ENCODE measurements at regions not wholly inside any gene's neighbourhood (a gene's known extent, or its start where the extent isn't known, plus 50 kb on each side); places are given as distances from the start of the nearest gene placed in this dataset.

DNA sequence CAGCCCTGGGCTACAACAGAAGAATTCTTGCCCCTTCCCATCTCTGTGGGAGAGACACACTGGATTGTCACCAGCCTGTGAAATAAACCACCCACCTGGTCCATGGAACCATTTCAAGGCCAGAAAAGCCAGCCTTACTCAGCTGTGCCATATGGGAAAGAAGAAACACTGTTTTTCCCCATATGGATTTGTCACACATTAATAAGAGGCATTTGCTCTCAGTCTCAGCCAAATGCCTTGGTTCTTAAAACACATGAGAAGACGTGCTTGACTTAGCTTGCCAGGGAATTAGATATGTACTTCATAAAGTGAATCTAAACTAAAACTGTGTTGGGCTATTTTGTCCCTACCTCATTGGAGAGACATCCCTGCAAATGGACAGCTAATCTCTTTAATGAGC is 308.6 kb upstream of the TNP1 start:
- Mint-ChIP-seq H3K27me3 (peaks cover 4% of the 10 kb centered on the region in 2 donors), H3K27ac (no peak overlapping the region), H3K4me1 (no peaks in the 10 kb centered on the region), H3K4me3 (no peak overlapping the region), H3K9me3 (peaks cover 3 to 7% (median 5%) of the 10 kb centered on the region in 3 donors), H3K36me3 (no peaks in the 10 kb centered on the region)
- ATAC-seq (replicated peaks in 1 of 4) (no peak), DNase-seq (no peak)
- Histone ChIP-seq H3K4me3 (ENCODE audit: control insufficient read depth in 1 of 2, extremely low read depth in 1 of 2, low read length in 1 of 2) (no peak overlapping the region), H3K4me1 (ENCODE audit: control insufficient read depth in 1 of 2, extremely low read depth in 1 of 2, insufficient read depth in 2 of 2, low read length in 2 of 2) (no peaks in the 10 kb centered on the region), H3K36me3 (ENCODE audit: control insufficient read depth in 2 of 2, extremely low read depth in 1 of 2, insufficient read depth in 1 of 2, low read length in 1 of 2) (no peaks in the 10 kb centered on the region), H3K9me3 (no peaks in the 10 kb centered on the region), H3K27ac (ENCODE audit: low read length) (no peak overlapping the region), H3K27me3 (replicated peaks in 1 of 2; ENCODE audit: control insufficient read depth in 2 of 2, extremely low read depth in 1 of 2, insufficient read depth in 2 of 2, low read length in 1 of 2) (peaks cover 0 to 2% of the 10 kb centered on the region in 2 experiments)
- no CpG with 5 or more reads among the region's 1 CpG for WGBS (ENCODE audit: insufficient coverage)
- CTCF ChIA-PET, result no interaction called here
- POLR2A ChIA-PET, result no interaction called here

DNA sequence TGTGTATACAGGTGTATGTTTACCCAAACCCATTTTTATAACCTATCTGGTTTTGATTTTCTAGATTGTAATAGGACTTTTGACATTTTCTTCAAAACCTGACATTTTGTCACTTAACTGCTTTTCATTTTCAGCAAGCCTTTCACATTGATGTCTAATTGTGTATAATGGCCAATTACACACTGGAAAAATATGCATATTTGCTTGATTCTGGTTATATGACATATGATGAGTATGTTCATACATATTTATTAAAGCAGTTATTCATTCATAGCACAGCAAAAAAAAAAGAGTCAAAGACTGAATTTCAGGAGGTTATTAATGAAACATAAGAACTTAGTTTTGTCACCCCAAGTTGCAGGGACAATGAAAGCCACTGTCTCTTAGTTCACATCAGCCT is 307.7 kb upstream of the TNP1 start:
- Mint-ChIP-seq H3K27me3 (peaks cover 4% of the 10 kb centered on the region in 2 donors), H3K9me3 (peaks cover 3 to 7% (median 5%) of the 10 kb centered on the region in 3 donors), H3K27ac (no peak overlapping the region), H3K4me1 (peaks cover 3 to 7% (median 4%) of the 10 kb centered on the region in 3 donors), H3K4me3 (no peak overlapping the region), H3K36me3 (no peaks in the 10 kb centered on the region)
- Histone ChIP-seq H3K27ac (ENCODE audit: low read length) (no peak overlapping the region), H3K36me3 (ENCODE audit: control insufficient read depth in 2 of 2, extremely low read depth in 1 of 2, insufficient read depth in 1 of 2, low read length in 1 of 2) (no peaks in the 10 kb centered on the region), H3K27me3 (replicated peaks in 1 of 2; ENCODE audit: control insufficient read depth in 2 of 2, extremely low read depth in 1 of 2, insufficient read depth in 2 of 2, low read length in 1 of 2) (peaks cover 0 to 2% of the 10 kb centered on the region in 2 experiments), H3K4me3 (ENCODE audit: control insufficient read depth in 1 of 2, extremely low read depth in 1 of 2, low read length in 1 of 2) (no peak overlapping the region), H3K4me1 (ENCODE audit: control insufficient read depth in 1 of 2, extremely low read depth in 1 of 2, insufficient read depth in 2 of 2, low read length in 2 of 2) (peaks cover 0 to 3% of the 10 kb centered on the region in 2 experiments), H3K9me3 (no peaks in the 10 kb centered on the region)
- no peak for DNase-seq
- ChIA-PET POLR2A (no interaction called here), CTCF (no interaction called here)
- ATAC-seq (replicated peaks in 1 of 4), result no peak

DNA sequence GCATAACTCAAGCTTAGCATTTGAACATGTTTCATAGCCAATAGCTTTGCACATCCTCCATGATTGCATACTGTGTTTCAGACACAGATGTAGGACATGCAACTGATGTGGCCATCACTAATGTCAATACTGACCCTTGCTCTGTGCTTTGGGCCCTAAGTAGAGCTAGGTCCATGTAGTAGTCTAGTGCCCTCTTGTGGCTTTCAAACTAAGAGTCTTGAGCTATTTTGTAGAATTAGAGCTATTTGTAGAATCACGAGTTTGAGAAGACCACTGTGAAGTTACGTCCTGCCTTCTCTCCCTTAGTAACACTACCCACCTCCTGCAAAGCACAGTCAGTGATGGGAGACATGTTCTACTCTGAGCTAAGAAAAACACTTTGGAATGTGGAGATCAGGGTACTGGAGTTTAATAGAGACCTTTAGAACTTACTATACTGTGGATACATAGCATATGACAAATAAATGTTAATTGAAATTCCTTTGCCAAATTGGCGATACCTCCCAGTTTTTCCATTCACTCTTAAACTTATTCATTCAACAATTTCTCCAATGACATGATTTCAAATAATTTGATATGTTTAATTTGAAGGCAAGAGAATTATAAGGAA is 306.5 kb upstream of the TNP1 start:
- POLR2A ChIA-PET, result interaction anchor here in 1 of 2 donors (0.6 kb wide), 1 partner anchor 19 kb away, joined by 3 read pairs; no protein-coding TSS in a partner anchor
- CTCF ChIA-PET, result interaction anchor here (0.6 to 1.0 kb wide), 3 partner anchors 12 to 479 kb away, joined by 3 to 4 read pairs (median 4); no protein-coding TSS in a partner anchor
- WGBS (ENCODE audit: insufficient coverage), result no CpG with 5 or more reads among the region's 3 CpGs

DNA sequence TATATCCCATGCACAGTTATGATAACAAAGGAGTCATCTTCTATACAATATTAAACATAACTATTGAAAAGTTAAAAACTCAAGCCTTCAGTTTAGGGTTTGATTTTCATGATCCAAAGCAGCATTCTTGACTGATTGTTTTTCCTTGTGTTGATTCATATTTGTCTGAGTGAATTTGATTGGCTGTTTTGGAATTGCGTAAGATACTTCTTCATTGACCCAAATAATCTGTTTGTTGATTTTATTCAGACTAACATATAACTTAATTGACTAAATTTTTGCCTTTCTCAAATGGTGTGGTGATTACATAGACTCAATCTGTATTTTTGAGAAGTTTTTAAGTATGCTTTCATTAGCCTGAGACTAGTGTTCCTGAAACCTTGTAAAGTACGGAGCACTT is 305.7 kb upstream of the TNP1 start:
- no peak overlapping the region for H3K4me3 Mint-ChIP-seq

More for the DNA sequence above, 306.5 kb upstream of the TNP1 start:
- peaks cover 14 to 19% (median 15%) of the 10 kb centered on the region in 3 donors for H3K4me1 Mint-ChIP-seq
- H3K4me1 ChIP-seq (ENCODE audit: control insufficient read depth in 1 of 2, extremely low read depth in 1 of 2, insufficient read depth in 2 of 2, low read length in 2 of 2), result peaks cover 3% of the 10 kb centered on the region in 2 experiments
- H3K27ac Mint-ChIP-seq, result no peak overlapping the region
- H3K27me3 Mint-ChIP-seq, result peaks cover 4 to 7% of the 10 kb centered on the region in 2 donors
- H3K27me3 ChIP-seq (replicated peaks in 1 of 2; ENCODE audit: control insufficient read depth in 2 of 2, extremely low read depth in 1 of 2, insufficient read depth in 2 of 2, low read length in 1 of 2), result peaks cover 0 to 2% of the 10 kb centered on the region in 2 experiments
- no peaks in the 10 kb centered on the region for H3K36me3 ChIP-seq (ENCODE audit: control insufficient read depth in 2 of 2, extremely low read depth in 1 of 2, insufficient read depth in 1 of 2, low read length in 1 of 2)
- DNase-seq (peak in 1 of 35 experiments; percentile 2), ATAC-seq (replicated peaks in 1 of 4) (no peak)
- no peak overlapping the region for H3K27ac ChIP-seq (ENCODE audit: low read length)
- H3K9me3 ChIP-seq, result no peaks in the 10 kb centered on the region
- no peak overlapping the region for H3K4me3 ChIP-seq (ENCODE audit: control insufficient read depth in 1 of 2, extremely low read depth in 1 of 2, low read length in 1 of 2)
- H3K4me3 Mint-ChIP-seq, result no peak overlapping the region
- H3K36me3 Mint-ChIP-seq, result no peaks in the 10 kb centered on the region
- peaks cover 3 to 5% (median 4%) of the 10 kb centered on the region in 3 donors for H3K9me3 Mint-ChIP-seq

DNA sequence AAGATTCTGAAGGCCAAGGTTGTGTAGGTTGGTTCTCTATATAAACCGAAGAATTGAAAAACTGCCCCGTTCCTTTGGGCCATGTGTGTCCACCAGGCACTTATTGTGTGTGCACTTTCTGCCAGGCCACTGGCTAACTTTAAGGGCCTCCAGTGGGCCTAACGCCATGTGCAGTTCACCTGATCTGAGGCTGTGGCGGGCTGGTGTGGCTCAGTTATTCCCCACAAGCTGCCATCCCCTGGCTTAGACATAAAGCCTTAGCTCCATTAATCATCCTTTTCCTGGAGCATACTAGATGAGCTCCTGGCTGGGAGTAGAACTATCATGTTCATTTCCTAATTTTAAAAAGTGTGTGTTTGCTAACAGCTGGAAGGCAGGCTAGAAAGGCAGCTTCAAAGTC is 304.1 kb upstream of the TNP1 start:
- H3K27me3 Mint-ChIP-seq, result peaks cover 3 to 8% of the 10 kb centered on the region in 2 donors
- ATAC-seq (replicated peaks in 1 of 4) (no peak), DNase-seq (no peak)
- no peak overlapping the region for H3K27ac ChIP-seq (ENCODE audit: low read length)
- H3K27me3 ChIP-seq (replicated peaks in 1 of 2; ENCODE audit: control insufficient read depth in 2 of 2, extremely low read depth in 1 of 2, insufficient read depth in 2 of 2, low read length in 1 of 2), result peaks cover 0 to 2% of the 10 kb centered on the region in 2 experiments
- H3K9me3 ChIP-seq, result no peaks in the 10 kb centered on the region
- peaks cover 3% of the 10 kb centered on the region in 2 experiments for H3K4me1 ChIP-seq (ENCODE audit: control insufficient read depth in 1 of 2, extremely low read depth in 1 of 2, insufficient read depth in 2 of 2, low read length in 2 of 2)
- WGBS (ENCODE audit: insufficient coverage), result 89% methylated on average over 3 of the region's 4 CpGs
- no peak overlapping the region for H3K27ac Mint-ChIP-seq
- H3K4me1 Mint-ChIP-seq, result peaks cover 17 to 23% (median 18%) of the 10 kb centered on the region in 3 donors
- no peaks in the 10 kb centered on the region for H3K36me3 Mint-ChIP-seq
- no peaks in the 10 kb centered on the region for H3K36me3 ChIP-seq (ENCODE audit: control insufficient read depth in 2 of 2, extremely low read depth in 1 of 2, insufficient read depth in 1 of 2, low read length in 1 of 2)
- ChIA-PET CTCF (no interaction called here), POLR2A (no interaction called here)
- no peak overlapping the region for H3K4me3 ChIP-seq (ENCODE audit: control insufficient read depth in 1 of 2, extremely low read depth in 1 of 2, low read length in 1 of 2)
- H3K9me3 Mint-ChIP-seq, result peaks cover 0 to 5% (median 0%) of the 10 kb centered on the region in 3 donors
- H3K4me3 Mint-ChIP-seq, result no peak overlapping the region

More for the DNA sequence above, 305.7 kb upstream of the TNP1 start:
- Mint-ChIP-seq H3K27ac (no peak overlapping the region), H3K27me3 (peaks cover 0 to 11% of the 10 kb centered on the region in 2 donors), H3K9me3 (peaks cover 0 to 5% (median 0%) of the 10 kb centered on the region in 3 donors), H3K4me1 (peaks cover 17 to 23% (median 18%) of the 10 kb centered on the region in 3 donors), H3K36me3 (no peaks in the 10 kb centered on the region)
- Histone ChIP-seq H3K27me3 (replicated peaks in 1 of 2; ENCODE audit: control insufficient read depth in 2 of 2, extremely low read depth in 1 of 2, insufficient read depth in 2 of 2, low read length in 1 of 2) (peaks cover 0 to 2% of the 10 kb centered on the region in 2 experiments), H3K36me3 (ENCODE audit: control insufficient read depth in 2 of 2, extremely low read depth in 1 of 2, insufficient read depth in 1 of 2, low read length in 1 of 2) (no peaks in the 10 kb centered on the region), H3K4me3 (ENCODE audit: control insufficient read depth in 1 of 2, extremely low read depth in 1 of 2, low read length in 1 of 2) (no peak overlapping the region), H3K4me1 (ENCODE audit: control insufficient read depth in 1 of 2, extremely low read depth in 1 of 2, insufficient read depth in 2 of 2, low read length in 2 of 2) (peaks cover 3% of the 10 kb centered on the region in 2 experiments), H3K27ac (ENCODE audit: low read length) (no peak overlapping the region), H3K9me3 (no peaks in the 10 kb centered on the region)
- ATAC-seq (replicated peaks in 1 of 4), result no peak
- no peak for DNase-seq
- CTCF ChIA-PET, result interaction anchor here in 1 of 2 donors (0.6 kb wide), 1 partner anchor 479 kb away, joined by 4 read pairs; no protein-coding TSS in a partner anchor
- POLR2A ChIA-PET, result no interaction called here
- WGBS (ENCODE audit: insufficient coverage), result no CpG with 5 or more reads among the region's 2 CpGs

DNA sequence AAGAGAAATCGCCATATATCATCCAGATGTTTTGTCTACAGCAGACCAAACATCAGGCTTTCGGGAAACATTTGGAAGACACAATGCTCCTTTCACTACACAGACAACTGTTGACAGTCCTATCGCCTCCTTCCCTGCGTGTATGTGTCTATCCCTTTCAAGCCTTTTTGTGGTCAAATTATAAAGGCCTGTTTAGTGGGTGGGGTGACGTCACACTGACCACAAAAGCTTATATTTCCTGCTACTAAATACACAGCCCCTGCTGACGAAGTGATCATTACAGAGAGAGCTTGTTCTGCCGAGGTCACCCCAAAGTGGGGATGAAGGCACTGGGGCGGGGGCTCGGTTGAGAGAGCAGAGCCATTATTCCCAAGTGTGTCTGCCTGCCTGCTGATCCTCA is 302.7 kb upstream of the TNP1 start:
- H3K4me1 Mint-ChIP-seq, result peaks cover 17 to 23% (median 18%) of the 10 kb centered on the region in 3 donors
- ChIA-PET CTCF (no interaction called here), POLR2A (no interaction called here)
- H3K4me3 ChIP-seq (ENCODE audit: control insufficient read depth in 1 of 2, extremely low read depth in 1 of 2, low read length in 1 of 2), result no peak overlapping the region
- H3K4me3 Mint-ChIP-seq, result peak overlapping the region in 1 of 3 donors; percentile 3
- no peak overlapping the region for H3K27ac ChIP-seq (ENCODE audit: low read length)
- peaks cover 3 to 8% of the 10 kb centered on the region in 2 donors for H3K27me3 Mint-ChIP-seq
- H3K9me3 ChIP-seq, result no peaks in the 10 kb centered on the region
- peaks cover 0 to 2% of the 10 kb centered on the region in 2 experiments for H3K27me3 ChIP-seq (replicated peaks in 1 of 2; ENCODE audit: control insufficient read depth in 2 of 2, extremely low read depth in 1 of 2, insufficient read depth in 2 of 2, low read length in 1 of 2)
- no peaks in the 10 kb centered on the region for H3K36me3 Mint-ChIP-seq
- peaks cover 0 to 5% (median 0%) of the 10 kb centered on the region in 3 donors for H3K9me3 Mint-ChIP-seq
- H3K27ac Mint-ChIP-seq, result no peak overlapping the region
- peak in 14 of 35 experiments; percentile 1 to 26 (median 4) for DNase-seq
- peak in 2 of 4 experiments; percentile 26 to 67 for ATAC-seq (replicated peaks in 1 of 4)
- no peaks in the 10 kb centered on the region for H3K36me3 ChIP-seq (ENCODE audit: control insufficient read depth in 2 of 2, extremely low read depth in 1 of 2, insufficient read depth in 1 of 2, low read length in 1 of 2)
- WGBS (ENCODE audit: insufficient coverage), result 58% methylated on average over 3 of the region's 9 CpGs
- peaks cover 3% of the 10 kb centered on the region in 2 experiments for H3K4me1 ChIP-seq (ENCODE audit: control insufficient read depth in 1 of 2, extremely low read depth in 1 of 2, insufficient read depth in 2 of 2, low read length in 2 of 2)
